Fibroblast of skin of abdomen (primary cell): ENCODE measurements at regions not wholly inside any gene's neighbourhood (a gene's known extent, or its start where the extent isn't known, plus 50 kb on each side); places are given as distances from the start of the nearest gene placed in this dataset.

Source experiments
- DNase-seq: peaks from one replicate; pipeline ENCODE4 v3.0.0-alpha.2; 2013

GRCh38 chr10:36170142-36170719 lies 528.1 kb upstream of the FZD8 start:
- no peak for DNase-seq

DNA sequence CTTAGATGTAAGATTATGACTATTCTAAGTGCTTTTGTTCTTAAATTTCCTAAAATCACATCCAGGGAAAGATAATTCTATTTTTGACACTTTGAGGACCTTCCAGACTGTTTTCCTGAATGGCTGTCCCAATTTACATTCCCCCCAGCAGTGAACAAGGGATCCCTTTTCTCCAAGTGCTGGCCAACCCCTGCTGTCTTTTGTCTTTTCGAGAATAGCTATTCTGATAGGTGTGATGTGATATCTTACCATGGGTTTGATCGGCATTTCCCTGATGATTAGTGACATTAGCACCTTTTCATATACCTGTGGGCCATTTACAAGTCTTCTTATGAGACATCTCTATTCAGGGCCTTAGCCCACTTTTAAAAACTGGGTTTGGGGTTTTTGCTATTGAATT lies 526.7 kb upstream of the FZD8 start:
- no peak for DNase-seq

- no peak for DNase-seq
Measured at GRCh38 chr10:36164556-36165504, 522.7 kb upstream of the FZD8 start.

DNA sequence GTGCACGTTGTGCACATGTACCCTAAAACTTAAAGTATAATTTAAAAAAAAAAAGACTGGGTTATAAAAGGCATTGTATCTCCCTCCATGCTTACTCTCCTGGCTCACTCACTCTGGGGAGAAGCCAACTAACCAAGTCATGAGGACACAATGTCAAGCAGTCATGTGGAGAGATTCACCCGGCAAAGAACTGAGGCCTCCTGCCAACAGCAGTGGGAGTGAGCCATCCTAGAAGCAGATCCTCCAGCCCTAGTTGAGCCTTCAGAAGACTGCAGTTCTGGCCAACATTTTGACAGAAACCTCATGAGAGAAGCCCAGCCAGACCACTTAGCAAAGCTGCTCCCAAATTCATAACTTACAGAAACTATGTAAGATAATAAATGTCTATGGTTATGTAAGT lies 521.7 kb upstream of the FZD8 start:
- DNase-seq: no peak

- DNase-seq: no peak
Measured at GRCh38 chr10:36157486-36157885, 515.4 kb upstream of the FZD8 start.

DNA sequence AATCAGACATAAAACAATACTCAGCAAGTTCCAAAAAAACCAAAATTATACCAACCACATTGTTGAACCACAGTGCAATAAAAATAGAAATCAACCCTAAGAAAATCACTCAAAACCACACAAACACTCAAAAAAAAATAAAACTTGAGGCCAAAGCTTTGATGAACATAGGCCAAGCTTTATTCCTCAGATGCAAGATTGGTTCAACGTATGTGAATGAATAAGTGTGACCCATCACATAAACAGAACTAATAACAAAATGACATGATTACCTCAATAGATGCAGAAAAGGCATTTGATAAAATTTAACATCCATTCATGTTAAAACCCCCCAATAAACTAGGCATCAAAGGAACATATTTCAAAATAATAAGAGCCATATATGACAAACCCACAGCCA lies 506.1 kb upstream of the FZD8 start:
- no peak for DNase-seq

GRCh38 chr10:36147529-36147928 lies 505.4 kb upstream of the FZD8 start:
- no peak for DNase-seq

DNA sequence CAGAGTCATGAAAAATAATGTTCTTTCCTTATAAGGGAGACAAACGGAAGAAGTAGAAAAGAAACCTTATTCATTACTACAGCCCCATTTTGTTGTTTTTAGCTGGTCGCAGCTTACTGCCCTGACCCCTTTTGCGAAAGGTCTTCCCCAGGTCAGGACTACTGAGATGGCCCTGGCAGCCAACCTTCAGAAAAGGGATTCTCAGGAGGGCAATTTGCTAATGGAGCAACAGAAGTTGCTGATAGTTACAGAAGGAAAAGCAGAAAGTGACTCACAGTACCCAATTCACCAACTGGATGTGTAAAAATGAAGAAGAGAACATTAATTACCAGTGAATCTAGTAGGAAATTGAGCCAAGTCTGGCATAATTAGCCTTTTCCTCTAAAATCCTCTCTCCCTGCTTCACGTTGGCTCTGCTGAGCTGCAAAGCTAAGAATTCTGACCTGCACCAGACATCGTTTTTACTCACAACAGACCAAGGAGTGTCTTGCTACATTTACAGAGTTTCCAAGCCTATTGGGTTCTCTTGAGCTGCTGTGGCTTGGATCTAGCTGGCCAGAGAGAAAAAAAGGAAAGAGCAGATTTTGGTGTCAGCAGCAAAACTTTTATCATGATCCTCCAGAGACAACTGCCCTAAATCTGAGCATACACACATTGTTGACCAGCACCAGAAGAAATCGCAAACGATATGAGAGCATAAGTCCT lies 499.9 kb upstream of the FZD8 start:
- DNase-seq: no peak

DNA sequence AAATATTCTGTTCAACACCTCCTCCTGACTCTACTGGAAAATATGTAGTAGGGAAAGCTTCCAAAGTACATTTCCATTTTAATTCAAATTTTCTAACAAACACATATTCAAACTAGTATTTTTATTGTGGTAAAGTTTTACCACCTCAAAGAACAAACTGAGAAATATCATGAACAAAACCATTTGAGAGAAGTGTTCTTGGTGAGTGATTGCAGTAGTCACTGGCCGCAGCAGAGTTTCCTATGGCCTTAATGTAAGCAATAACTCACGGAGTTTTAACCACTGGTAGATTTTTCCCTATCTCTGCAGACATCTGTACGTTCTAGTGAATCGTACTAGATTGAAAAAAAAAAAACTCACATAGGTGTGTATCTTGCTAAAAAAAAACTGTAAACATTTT lies 487.0 kb upstream of the FZD8 start:
- no peak for DNase-seq

- no peak for DNase-seq
Measured at GRCh38 chr10:36126076-36126475, 484.0 kb upstream of the FZD8 start.

DNA sequence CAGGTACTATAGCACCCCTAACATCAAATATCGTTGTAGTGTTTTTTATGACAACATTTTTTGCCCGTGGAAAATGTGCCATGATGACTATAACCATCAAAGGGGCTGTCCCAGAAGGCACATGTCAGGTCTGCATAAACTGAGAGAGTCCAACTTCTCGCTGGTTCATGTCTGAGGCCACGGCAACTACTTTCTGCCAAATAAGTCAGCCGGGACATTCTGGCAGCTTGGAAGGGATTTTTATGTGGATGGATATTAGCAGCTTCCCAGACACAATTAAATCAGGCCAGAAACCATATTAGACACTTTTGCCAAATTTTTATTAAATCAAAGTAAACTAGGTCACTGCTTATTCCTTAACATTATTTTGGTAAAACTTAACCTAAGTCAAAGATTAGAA lies 477.4 kb upstream of the FZD8 start:
- DNase-seq: no peak

DNA sequence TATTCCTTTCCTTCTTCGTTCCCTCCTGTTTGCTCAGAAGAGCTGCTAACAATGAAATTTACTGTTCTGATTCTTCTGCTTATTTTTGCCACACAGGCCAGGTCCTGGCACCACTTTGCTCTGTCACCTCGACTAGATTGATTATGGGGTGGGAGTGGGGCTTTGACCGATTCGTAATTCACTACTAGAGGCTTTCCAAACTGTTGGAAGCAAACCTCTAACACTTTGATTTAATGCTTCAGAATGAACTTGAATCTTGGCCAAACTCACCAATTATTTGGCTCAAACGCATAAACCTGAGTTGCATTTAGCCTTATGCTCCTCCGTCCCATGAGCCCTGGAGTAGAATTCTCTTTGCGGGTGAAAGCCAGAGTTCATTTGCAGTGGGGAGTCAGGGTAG lies 476.2 kb upstream of the FZD8 start:
- peak; percentile 5 for DNase-seq

GRCh38 chr10:36117890-36118289 lies 475.8 kb upstream of the FZD8 start:
- no peak for DNase-seq

DNA sequence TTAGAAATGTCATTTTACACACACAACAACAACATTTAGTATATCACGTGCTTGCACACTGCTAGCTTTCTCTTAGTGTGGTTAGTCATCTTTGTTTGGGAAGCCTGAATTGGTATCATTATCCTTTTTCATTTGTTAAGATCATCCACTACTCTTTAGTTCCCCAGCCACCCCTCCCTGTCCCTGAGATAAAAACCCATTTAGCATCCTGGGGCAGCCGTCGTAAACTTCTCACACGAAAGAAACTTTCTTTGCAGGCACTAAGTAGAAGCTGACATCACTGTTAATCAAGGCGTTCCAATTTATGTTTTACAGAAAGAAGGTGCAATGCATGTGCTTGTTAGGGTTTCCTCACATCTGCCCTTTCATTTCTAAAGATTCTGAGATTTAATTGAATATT lies 475.1 kb upstream of the FZD8 start:
- DNase-seq: no peak

DNA sequence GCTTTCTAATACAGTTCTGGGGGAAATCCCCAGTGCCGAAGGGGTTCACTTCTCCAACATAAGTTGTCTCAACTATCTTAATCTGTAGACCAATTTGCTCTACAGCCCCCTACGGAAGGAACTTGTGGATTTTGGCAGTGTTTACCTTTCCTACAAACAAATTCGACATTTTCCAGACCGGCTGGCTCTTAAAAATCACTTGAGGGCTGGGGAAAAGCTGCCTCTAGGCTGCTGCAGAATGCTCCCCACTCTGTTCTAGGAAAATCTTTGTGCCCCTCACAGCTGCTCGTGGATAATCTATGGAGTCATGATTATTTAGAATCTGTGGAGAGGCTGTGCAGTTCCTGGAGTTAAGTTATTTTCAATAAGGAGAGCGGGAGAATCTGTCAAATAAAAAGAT lies 474.6 kb upstream of the FZD8 start:
- DNase-seq: no peak

- DNase-seq: no peak
Measured at GRCh38 chr10:36116040-36116439, 473.9 kb upstream of the FZD8 start.

DNA sequence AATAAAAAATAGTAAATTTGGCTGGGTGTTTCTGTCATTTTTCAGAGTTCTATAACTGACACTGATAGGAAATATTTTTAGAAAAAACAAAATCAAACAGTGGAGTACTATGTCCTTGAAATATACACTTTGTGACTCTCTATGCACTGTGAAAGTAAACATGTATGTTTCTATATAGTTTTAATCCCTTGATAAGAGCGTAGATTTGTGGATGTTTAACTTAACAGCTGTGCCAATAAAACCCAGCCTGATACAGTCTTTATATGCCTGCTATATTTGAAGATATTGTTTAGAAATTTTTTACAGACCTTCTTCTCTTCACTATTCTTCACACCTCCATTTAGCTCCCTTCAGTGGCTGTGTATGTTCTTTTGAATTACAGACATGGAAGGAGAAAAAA lies 473.3 kb upstream of the FZD8 start:
- DNase-seq: no peak

DNA sequence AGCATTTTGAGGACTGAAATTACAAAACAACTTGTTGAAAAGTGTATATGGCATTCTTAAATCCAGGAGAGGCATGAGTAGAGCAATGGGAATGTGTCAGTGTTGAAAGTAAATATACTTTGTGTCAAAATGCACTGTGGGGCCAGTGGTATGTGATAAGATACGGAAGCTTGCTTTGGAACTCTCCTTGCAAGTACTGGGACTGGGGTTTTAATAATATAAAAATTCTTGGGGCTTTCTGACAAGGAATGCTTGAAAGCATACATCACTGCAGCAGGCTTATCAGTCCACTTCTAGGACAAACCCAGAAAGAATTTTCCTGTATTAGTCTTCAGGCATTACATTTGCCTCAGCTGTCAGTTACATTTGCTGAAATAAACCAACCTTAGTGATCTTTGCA lies 472.8 kb upstream of the FZD8 start:
- DNase-seq: peak; percentile 75

GRCh38 chr10:36114141-36114540 lies 472.0 kb upstream of the FZD8 start:
- DNase-seq: peak; percentile 22

GRCh38 chr10:36111676-36112075 lies 469.6 kb upstream of the FZD8 start:
- DNase-seq: no peak

DNA sequence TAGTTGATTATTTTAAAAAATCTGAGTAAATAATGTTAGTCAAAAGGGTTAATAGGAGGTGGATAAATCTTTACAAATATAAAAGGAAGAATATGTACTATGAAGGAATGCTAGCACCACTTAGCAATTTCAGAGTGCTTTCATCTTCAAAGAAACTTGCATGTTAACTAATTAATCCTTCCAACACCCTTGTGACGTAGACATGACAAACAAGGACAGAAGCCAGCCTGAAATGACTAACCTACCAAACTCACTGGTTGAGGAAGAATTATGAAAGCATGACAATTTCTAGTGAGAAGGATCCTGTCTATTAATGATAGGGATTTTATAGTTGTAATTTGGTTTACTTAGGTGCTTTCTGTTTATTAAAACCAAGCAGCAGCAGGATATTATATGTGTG lies 468.0 kb upstream of the FZD8 start:
- no peak for DNase-seq

GRCh38 chr10:36109399-36110023 lies 467.4 kb upstream of the FZD8 start:
- DNase-seq: no peak

DNA sequence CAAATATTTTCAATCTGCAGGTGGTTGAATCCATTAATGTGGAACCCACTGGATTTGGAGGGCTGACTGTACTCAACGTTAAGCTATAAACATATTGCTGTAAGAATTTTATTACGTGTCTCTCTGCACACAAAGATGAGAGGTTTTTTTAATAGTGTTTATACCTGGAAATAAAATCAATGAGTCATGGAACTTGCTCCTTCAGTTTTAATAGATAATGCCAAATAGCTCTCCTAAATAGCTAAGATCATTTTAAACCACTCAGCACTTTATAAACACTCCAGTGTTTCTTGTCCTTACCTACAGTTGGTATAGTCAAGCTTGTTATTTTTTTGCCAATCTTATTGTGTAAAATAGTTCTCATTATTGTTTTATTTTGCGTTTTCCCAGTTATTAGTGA lies 455.6 kb upstream of the FZD8 start:
- DNase-seq: no peak
